H1 (cell line): ENCODE measurements at regions not wholly inside any gene's neighbourhood (a gene's known extent, or its start where the extent isn't known, plus 50 kb on each side); places are given as distances from the start of the nearest gene placed in this dataset.

Source experiments
- CTCF ChIA-PET: fragments of 300-600 bp; sonication (Branson Sonifier 250); formaldehyde crosslinking; loops from one replicate; lab custom pipeline; 2021; ENCODE audit not compliant: partially characterized antibody; lab: Charles Lee
- POLR2A ChIA-PET: fragments of 300-600 bp; sonication (Branson Sonifier 250); formaldehyde crosslinking; loops from one replicate; lab custom pipeline; 2021; ENCODE audit warnings: inconsistent platforms; ENCODE audit not compliant: partially characterized antibody; lab: Charles Lee
- DNase-seq, 2 experiments: peaks; one replicate each; pipeline versions ENCODE4 v3.0.0 to v3.0.0-alpha.2; 2010 to 2022; ENCODE audit warnings: low spot score in 2 of 2, low read depth in 1 of 2, mixed read lengths in 1 of 2
- FAIRE-seq: peaks from 2 replicates; lab custom pipeline; 2011; peaks lifted over from hg19 to GRCh38; lab: Jason Lieb, UNC
- H2AFZ ChIP-seq: 2 replicates; pipeline ENCODE4 v1.8.1; 2012; ENCODE audit warnings: low read length, inconsistent platforms
- H2AK5ac ChIP-seq: 2 replicates; pipeline ENCODE4 v1.6.1; 2013; ENCODE audit warnings: low read depth, low read length
- H2BK120ac ChIP-seq: replicated peaks from 2 replicates; pipeline ENCODE3; 2013; ENCODE audit warnings: low read depth, low read length, inconsistent platforms
- H2BK12ac ChIP-seq: 2 replicates; pipeline ENCODE4 v1.6.1; 2013; ENCODE audit warnings: low read depth, low read length
- H2BK15ac ChIP-seq: 2 replicates; pipeline ENCODE4 v1.6.1; 2013; ENCODE audit warnings: low read length
- H2BK20ac ChIP-seq: 2 replicates; pipeline ENCODE4 v1.6.1; 2013; ENCODE audit warnings: low read length
- H2BK5ac ChIP-seq: 2 replicates; pipeline ENCODE4 v1.6.1; 2013; ENCODE audit warnings: low read depth, low read length
- H3K14ac ChIP-seq: 2 replicates; pipeline ENCODE4 v1.6.1; 2013; ENCODE audit warnings: inconsistent platforms; ENCODE audit not compliant: insufficient read length
- H3K18ac ChIP-seq: 2 replicates; pipeline ENCODE4 v1.6.1; 2013; ENCODE audit warnings: low read length; ENCODE audit errors: extremely low read depth
- H3K23ac ChIP-seq: 2 replicates; pipeline ENCODE4 v1.6.1; 2013; ENCODE audit warnings: inconsistent platforms; ENCODE audit not compliant: insufficient read length
- H3K23me2 ChIP-seq: 2 replicates; pipeline ENCODE4 v1.6.1; 2013; ENCODE audit warnings: low read depth, low read length
- H3K27ac ChIP-seq: 2 replicates; pipeline ENCODE4 v1.6.1; 2011; ENCODE audit warnings: low read depth, low read length, inconsistent platforms
- H3K27me3 ChIP-seq, 4 experiments: replicated peaks in 1 of 4; 1 replicate in 1 of 4; 2 replicates in 3 of 4; pipeline versions ENCODE4 v1.6.1 to v1.8.1; 2011 to 2013; ENCODE audit warnings: low read length in 3 of 4, mild to moderate bottlenecking in 3 of 4, inconsistent platforms in 2 of 4, mixed read lengths in 2 of 4, moderate library complexity in 1 of 4; ENCODE audit not compliant: control insufficient read depth in 3 of 4, insufficient read depth in 3 of 4; ENCODE audit errors: extremely low read depth in 1 of 4
- H3K36me3 ChIP-seq, 4 experiments: 2 replicates each; pipeline versions ENCODE4 v1.6.1 to v1.8.1; 2011 to 2013; ENCODE audit warnings: mild to moderate bottlenecking in 4 of 4, low read length in 3 of 4, moderate library complexity in 2 of 4, control low read depth in 1 of 4, inconsistent platforms in 1 of 4; ENCODE audit not compliant: insufficient read depth in 4 of 4, control insufficient read depth in 2 of 4
- H3K4ac ChIP-seq: replicated peaks from 2 replicates; pipeline ENCODE3; 2013; ENCODE audit warnings: low read length, low read depth, mixed read lengths, inconsistent platforms; ENCODE audit not compliant: insufficient read length
- H3K4me1 ChIP-seq, 4 experiments: replicated peaks in 1 of 4; 1 replicate in 1 of 4; 2 replicates in 3 of 4; pipeline versions ENCODE4 v1.6.1 to v1.8.1; 2011 to 2013; ENCODE audit warnings: low read length in 3 of 4, inconsistent platforms in 2 of 4, mixed read lengths in 1 of 4; ENCODE audit not compliant: insufficient read depth in 4 of 4, control insufficient read depth in 3 of 4
- H3K4me2 ChIP-seq, 2 experiments: 2 replicates each; pipeline versions ENCODE4 v1.6.1 to v1.8.1; 2011 to 2013; ENCODE audit warnings: low read depth in 2 of 2, low read length in 2 of 2, control low read depth in 1 of 2, inconsistent platforms in 1 of 2, mild to moderate bottlenecking in 1 of 2; ENCODE audit not compliant: insufficient read depth in 1 of 2
- H3K4me3 ChIP-seq, 4 experiments: fragments of 200-600, 300-600 bp in 1 of 4; sonication (generic), shearing (Covaris generic), sonication (Bioruptor Twin) in 1 of 4; 2 replicates each; pipeline versions ENCODE4 v1.5.1 to v1.8.1; 2011 to 2016; ENCODE audit warnings: low read length in 4 of 4, low read depth in 3 of 4, control low read depth in 2 of 4, inconsistent platforms in 2 of 4, mild to moderate bottlenecking in 2 of 4, mixed read lengths in 1 of 4, moderate library complexity in 1 of 4; ENCODE audit not compliant: insufficient read depth in 2 of 4; ENCODE audit errors: extremely low read depth in 1 of 4
- H3K56ac ChIP-seq: replicated peaks from 2 replicates; pipeline ENCODE3; 2013; ENCODE audit warnings: low read depth, mild to moderate bottlenecking, mixed read lengths, low read length, inconsistent platforms; ENCODE audit not compliant: insufficient read length
- H3K79me1 ChIP-seq: 2 replicates; pipeline ENCODE4 v1.6.1; 2013; ENCODE audit warnings: low read depth, low read length, control low read depth
- H3K79me2 ChIP-seq, 2 experiments: 2 replicates each; pipeline versions ENCODE4 v1.6.1 to v1.8.1; 2012 to 2013; ENCODE audit warnings: low read length in 2 of 2, mild to moderate bottlenecking in 2 of 2, inconsistent platforms in 1 of 2; ENCODE audit not compliant: insufficient read depth in 2 of 2, control insufficient read depth in 1 of 2
- H3K9ac ChIP-seq, 4 experiments: replicated peaks in 1 of 4; 1 replicate in 1 of 4; 2 replicates in 3 of 4; pipeline versions ENCODE4 v1.6.1 to v1.8.1; 2011 to 2013; ENCODE audit warnings: low read depth in 3 of 4, low read length in 3 of 4, control low read depth in 2 of 4, mild to moderate bottlenecking in 2 of 4, moderate library complexity in 2 of 4, inconsistent platforms in 1 of 4; ENCODE audit errors: extremely low read depth in 1 of 4
- H3K9me3 ChIP-seq, 2 experiments: 2 replicates each; pipeline versions ENCODE4 v1.6.1 to v1.8.1; 2012 to 2013; ENCODE audit warnings: mild to moderate bottlenecking in 2 of 2, moderate library complexity in 2 of 2, control low read depth in 1 of 2, inconsistent platforms in 1 of 2, low read depth in 1 of 2, low read length in 1 of 2, mixed read lengths in 1 of 2; ENCODE audit not compliant: insufficient read depth in 2 of 2
- H4K20me1 ChIP-seq, 2 experiments: replicated peaks in 1 of 2; 2 replicates each; pipeline versions ENCODE3 to v1.8.1; 2011 to 2013; ENCODE audit warnings: inconsistent platforms in 2 of 2, low read length in 2 of 2, mild to moderate bottlenecking in 1 of 2; ENCODE audit not compliant: insufficient read depth in 2 of 2, control insufficient read depth in 1 of 2
- H4K5ac ChIP-seq: 2 replicates; pipeline ENCODE4 v1.6.1; 2013; ENCODE audit warnings: low read length, low read depth, mixed read lengths, inconsistent platforms; ENCODE audit not compliant: insufficient read length
- H4K8ac ChIP-seq: 2 replicates; pipeline ENCODE4 v1.8.0; 2013; ENCODE audit warnings: mild to moderate bottlenecking, moderate library complexity, low read length, inconsistent platforms; ENCODE audit not compliant: insufficient read depth; ENCODE audit errors: extremely low read depth
- H4K91ac ChIP-seq: replicated peaks from 2 replicates; pipeline ENCODE3; 2013; ENCODE audit warnings: low read length, mixed read lengths, inconsistent platforms; ENCODE audit not compliant: insufficient read length
- BRCA1 ChIP-seq: IDR thresholded peaks from 2 replicates; pipeline ENCODE4 v1.6.1; 2012; ENCODE audit warnings: low read depth, low read length, improper control_type of control experiment
- CBX8 ChIP-seq: fragments of 300-800, 300-1000 bp; sonication (generic); IDR thresholded peaks from 2 replicates; pipeline ENCODE4 v1.7.1; 2016; ENCODE audit warnings: low read depth, low read length, borderline replicate concordance
- GTF2F1 ChIP-seq: IDR thresholded peaks from 2 replicates; pipeline ENCODE4 v1.6.1; 2012; ENCODE audit warnings: low read depth, low read length, improper control_type of control experiment, borderline replicate concordance
- JUN ChIP-seq: IDR thresholded peaks from 2 replicates; pipeline ENCODE4 v1.6.1; 2011; ENCODE audit warnings: low read depth, mild to moderate bottlenecking, improper control_type of control experiment, low read length
- NRF1 ChIP-seq: IDR thresholded peaks from 2 replicates; pipeline ENCODE4 v1.6.1; 2011; ENCODE audit warnings: mild to moderate bottlenecking, low read depth, low read length, improper control_type of control experiment
- PHF8 ChIP-seq: fragments of 200-600 bp; sonication (generic); conservative IDR thresholded peaks from 2 replicates; pipeline ENCODE4 v1.7.1; 2012; ENCODE audit warnings: low read depth, mild to moderate bottlenecking, inconsistent platforms, low read length, moderate library complexity
- RNF2 ChIP-seq: fragments of 200-900, 300-1000 bp; sonication (generic); IDR thresholded peaks from 2 replicates; pipeline ENCODE4 v1.7.1; 2016; ENCODE audit warnings: borderline replicate concordance, low read depth, mild to moderate bottlenecking, antibody characterized with exemption, low read length; ENCODE audit not compliant: poor library complexity, severe bottlenecking; ENCODE audit errors: missing control alignments
- SP2 ChIP-seq: IDR thresholded peaks from 2 replicates; pipeline ENCODE4 v1.6.1; 2012; ENCODE audit warnings: mild to moderate bottlenecking, low read length, inconsistent platforms
- SUZ12 ChIP-seq: fragments of 200-600 bp; sonication (generic); IDR thresholded peaks from 2 replicates; pipeline ENCODE4 v1.6.1; 2012; ENCODE audit warnings: mild to moderate bottlenecking, inconsistent platforms, low read length, moderate library complexity, mixed read lengths
- TBP ChIP-seq: IDR thresholded peaks from 2 replicates; pipeline ENCODE4 v1.6.1; 2011; ENCODE audit warnings: low read depth, low read length, improper control_type of control experiment
- WGBS, 2 experiments: shearing (Covaris generic) in 1 of 2; methylation state at CpG; one replicate each; pipeline versions ENCODE4 v1.1.6 to v1.1.7; 2013 to 2015; ENCODE audit warnings: low lambda C conversion rate in 2 of 2, mixed read lengths in 2 of 2, inconsistent platforms in 1 of 2, low coverage in 1 of 2, missing lambda C conversion rate in 1 of 2; ENCODE audit not compliant: insufficient replicate concordance in 2 of 2, insufficient coverage in 1 of 2, insufficient read length in 1 of 2; ENCODE audit errors: extremely low coverage in 1 of 2, missing lambda C conversion rate in 1 of 2; 5-methylcytosine and 5-hydroxymethylcytosine counted together

DNA sequence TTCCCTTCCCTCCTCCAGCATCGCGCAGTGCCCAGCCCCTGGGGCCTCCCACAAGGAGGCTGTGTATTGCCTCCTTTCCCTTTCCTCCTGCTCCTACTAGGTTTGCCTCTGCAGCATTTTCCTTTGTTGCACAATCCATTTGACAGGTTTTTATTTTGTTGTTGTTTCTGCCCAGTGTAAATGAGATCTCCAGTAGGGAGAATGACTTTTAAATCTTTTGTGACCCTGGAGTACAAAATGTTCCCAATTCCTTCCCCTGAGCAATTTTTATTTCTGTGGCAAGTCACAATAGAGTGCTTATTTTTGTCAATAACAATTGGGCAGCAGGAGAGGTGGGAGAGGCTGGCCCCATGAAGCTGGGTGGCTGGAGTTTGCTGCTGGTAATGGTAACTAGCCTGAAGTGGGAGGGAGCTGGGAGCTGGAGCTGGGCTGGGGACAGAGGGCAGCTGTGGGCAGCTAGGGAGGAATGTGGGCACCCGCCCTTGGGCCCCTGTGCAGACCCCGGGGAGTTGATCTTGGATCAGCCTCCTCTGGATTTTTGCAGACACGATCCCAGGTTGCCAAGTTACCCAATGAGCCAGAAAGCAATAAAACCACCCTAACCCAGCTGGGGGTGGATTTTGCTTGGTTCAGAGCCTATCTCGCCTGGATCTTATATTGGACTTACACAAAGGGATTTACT is 160.1 kb downstream of the KTN1 start:
- Histone ChIP-seq H3K4ac (no peak overlapping the region), H3K79me2 (no peaks in the 10 kb centered on the region)

More for the DNA sequence above, 160.1 kb downstream of the KTN1 start:
- H2AFZ ChIP-seq: no peak overlapping the region
- no peak overlapping the region for H4K5ac ChIP-seq
- no peak overlapping the region for H3K9ac ChIP-seq
- H3K4me3 ChIP-seq: no peak overlapping the region
- H4K20me1 ChIP-seq: no peaks in the 10 kb centered on the region
- no peak overlapping the region for H2BK5ac ChIP-seq
- 78% methylated on average over 6 of the region's 6 CpGs; no CpG with 5 or more reads in 1 of the 2 experiments for WGBS, 2 experiments
- no peak overlapping the region for H3K4me2 ChIP-seq
- no peaks in the 10 kb centered on the region for H3K27me3 ChIP-seq
- H3K9me3 ChIP-seq: 0 out of 4 replicates have a peak, but pooled peaks cover 0 to 5% of the 10 kb centered on the region in 2 experiments
- FAIRE-seq (no peak), DNase-seq (no peak)
- no peak overlapping the region for H2BK20ac ChIP-seq
- no peaks in the 10 kb centered on the region for H3K79me1 ChIP-seq
- H3K27ac ChIP-seq: no peak overlapping the region
- no peak overlapping the region for H4K8ac ChIP-seq
- H2BK15ac ChIP-seq: no peak overlapping the region
- no peaks in the 10 kb centered on the region; a peak in 1 of 8 replicates for H3K36me3 ChIP-seq
- ChIA-PET CTCF (interaction anchor here (0.7 kb wide), 1 partner anchor 751 kb away, joined by 3 read pairs; no protein-coding TSS in a partner anchor), POLR2A (no interaction called here)
- H3K23me2 ChIP-seq: no peaks in the 10 kb centered on the region
- no peak overlapping the region for H3K18ac ChIP-seq
- no peak overlapping the region for H4K91ac ChIP-seq
- no peak for TF ChIP-seq CBX8
- no peak for TF ChIP-seq SUZ12
- no peak for TF ChIP-seq TBP
- TF ChIP-seq PHF8: no peak
- no peak for TF ChIP-seq BRCA1
- TF ChIP-seq RNF2: no peak
- no peak for TF ChIP-seq NRF1
- no peak for TF ChIP-seq SP2
- TF ChIP-seq GTF2F1: no peak
- no peak for TF ChIP-seq JUN
- no peak overlapping the region for H3K23ac ChIP-seq
- no peak overlapping the region for H3K14ac ChIP-seq
- H2AK5ac ChIP-seq: no peak overlapping the region
- H3K4me1 ChIP-seq: no peaks in the 10 kb centered on the region
- no peak overlapping the region for H2BK120ac ChIP-seq
- no peak overlapping the region for H3K56ac ChIP-seq
- no peak overlapping the region for H2BK12ac ChIP-seq
